Vagina (tissue), 2 donors: ENCODE measurements at regions not wholly inside any gene's neighbourhood (a gene's known extent, or its start where the extent isn't known, plus 50 kb on each side); places are given as distances from the start of the nearest gene placed in this dataset.

ENCODE experiments used
- DNase-seq, 2 donors: peaks; one replicate each; pipeline ENCODE4 v3.0.0-alpha.2; 2017; ENCODE audit errors: extremely low spot score in 2 of 2
- H3K27ac ChIP-seq: fragments of 200-600 bp; sonication (generic); one replicate; pipeline ENCODE4 v1.5.1; 2019
- H3K27me3 ChIP-seq: fragments of 200-600 bp; sonication (generic); one replicate; pipeline ENCODE4 v1.5.1; 2019
- H3K36me3 ChIP-seq, 2 donors: fragments of 200-600 bp; sonication (generic); one replicate each; pipeline ENCODE4 v1.5.1; 2017 to 2019
- H3K4me1 ChIP-seq: fragments of 200-600 bp; sonication (generic); one replicate; pipeline ENCODE4 v1.5.1; 2019
- H3K4me3 ChIP-seq, 2 donors: fragments of 200-600 bp; sonication (generic); 1 replicate in 1 of 2; 2 replicates in 1 of 2; pipeline ENCODE4 v1.5.1; 2016 to 2019
- H3K9me3 ChIP-seq: fragments of 200-600 bp; sonication (generic); one replicate; pipeline ENCODE4 v1.5.1; 2019
- CTCF ChIP-seq, 3 experiments: fragments of 450-650 bp in 2 of 3; fragments of 200-600 bp in 1 of 3; sonication (generic) in 1 of 3; IDR thresholded peaks; one replicate each; pipeline ENCODE4 v1.5.1; 2017 to 2019; ENCODE audit warnings: antibody characterized with exemption in 3 of 3, mild to moderate bottlenecking in 2 of 3, moderate library complexity in 2 of 3
- POLR2A ChIP-seq, 2 donors: fragments of 450-650 bp; IDR thresholded peaks; one replicate each; pipeline ENCODE4 v1.6.1; 2017; ENCODE audit warnings: antibody characterized with exemption in 2 of 2, mild to moderate bottlenecking in 2 of 2, moderate library complexity in 2 of 2
- POLR2AphosphoS5 ChIP-seq, 2 donors: sonication (generic); formaldehyde crosslinking; IDR thresholded peaks; one replicate each; pipeline ENCODE4 v1.9.0; 2017; ENCODE audit warnings: antibody characterized with exemption in 2 of 2, mild to moderate bottlenecking in 2 of 2, low read depth in 1 of 2; ENCODE audit not compliant: insufficient read depth in 1 of 2
- intact Hi-C: fragments of 100-400 bp; cut with DNase I; formaldehyde crosslinking; loops from one replicate; pipeline ENCODE4 v1.15.1; 2023

DNA sequence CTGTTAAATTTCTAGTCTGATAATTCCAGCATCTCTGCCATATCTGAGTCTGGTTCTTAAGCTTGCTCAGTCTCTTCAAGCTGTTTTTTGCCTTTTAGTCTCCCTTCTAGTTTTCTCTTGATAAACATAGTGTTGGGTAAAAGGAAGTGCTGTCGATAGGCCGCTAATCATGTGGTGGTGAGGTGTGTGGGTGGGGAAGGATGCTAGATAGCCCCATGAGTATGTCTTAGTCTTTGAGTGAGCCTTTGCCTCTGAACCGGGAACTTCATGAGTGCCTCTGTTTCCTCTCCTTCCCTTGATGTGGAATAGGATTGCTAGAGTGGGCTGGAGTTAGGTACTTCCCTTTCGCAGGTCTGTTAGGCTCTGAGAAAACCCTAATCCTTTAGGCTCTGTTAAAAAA, 441.8 kb downstream of the INHBA start:
- TF ChIP-seq POLR2AphosphoS5 (IDR thresholded peaks at IDR 0.05; ENCODE audit: insufficient read depth in 1 of 2, low read depth in 1 of 2): no peak
- no peak for TF ChIP-seq CTCF (IDR thresholded peaks at IDR 0.05)
- TF ChIP-seq POLR2A (IDR thresholded peaks at IDR 0.05): no peak
- Histone ChIP-seq H3K9me3 (no peaks in the 10 kb centered on the region), H3K36me3 (no peaks in the 10 kb centered on the region), H3K4me1 (no peaks in the 10 kb centered on the region), H3K27me3 (no peaks in the 10 kb centered on the region), H3K4me3 (no peak overlapping the region), H3K27ac (no peak overlapping the region)
- intact Hi-C loops: no loop called here
- no peak for DNase-seq

DNA sequence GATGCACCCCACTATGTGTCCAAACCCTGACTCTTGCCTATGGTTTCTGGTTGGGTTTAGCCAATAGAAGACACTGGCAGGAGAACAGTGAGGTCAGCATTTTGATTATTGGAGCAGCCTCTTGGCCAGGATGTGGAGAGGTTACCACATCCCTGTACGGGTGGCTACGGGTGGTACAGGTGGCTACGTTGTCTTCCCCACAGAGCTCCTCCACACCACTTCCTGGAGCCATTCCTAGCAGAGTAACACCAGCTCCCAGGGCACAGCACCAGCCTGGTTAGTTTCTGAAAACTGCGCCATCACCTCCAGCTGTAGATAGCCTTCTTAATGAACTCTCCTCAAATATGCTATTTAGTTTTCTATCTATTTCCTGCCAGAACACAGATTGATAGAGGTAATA, 445.2 kb downstream of the INHBA start:
- Histone ChIP-seq H3K9me3 (no peaks in the 10 kb centered on the region), H3K4me1 (no peaks in the 10 kb centered on the region), H3K36me3 (no peaks in the 10 kb centered on the region), H3K27ac (no peak overlapping the region), H3K27me3 (no peaks in the 10 kb centered on the region), H3K4me3 (no peak overlapping the region)
- TF ChIP-seq CTCF (IDR thresholded peaks at IDR 0.05) (no peak), POLR2A (IDR thresholded peaks at IDR 0.05) (no peak), POLR2AphosphoS5 (IDR thresholded peaks at IDR 0.05; ENCODE audit: insufficient read depth in 1 of 2, low read depth in 1 of 2) (no peak)
- intact Hi-C loops: no loop called here
- no peak for DNase-seq

DNA sequence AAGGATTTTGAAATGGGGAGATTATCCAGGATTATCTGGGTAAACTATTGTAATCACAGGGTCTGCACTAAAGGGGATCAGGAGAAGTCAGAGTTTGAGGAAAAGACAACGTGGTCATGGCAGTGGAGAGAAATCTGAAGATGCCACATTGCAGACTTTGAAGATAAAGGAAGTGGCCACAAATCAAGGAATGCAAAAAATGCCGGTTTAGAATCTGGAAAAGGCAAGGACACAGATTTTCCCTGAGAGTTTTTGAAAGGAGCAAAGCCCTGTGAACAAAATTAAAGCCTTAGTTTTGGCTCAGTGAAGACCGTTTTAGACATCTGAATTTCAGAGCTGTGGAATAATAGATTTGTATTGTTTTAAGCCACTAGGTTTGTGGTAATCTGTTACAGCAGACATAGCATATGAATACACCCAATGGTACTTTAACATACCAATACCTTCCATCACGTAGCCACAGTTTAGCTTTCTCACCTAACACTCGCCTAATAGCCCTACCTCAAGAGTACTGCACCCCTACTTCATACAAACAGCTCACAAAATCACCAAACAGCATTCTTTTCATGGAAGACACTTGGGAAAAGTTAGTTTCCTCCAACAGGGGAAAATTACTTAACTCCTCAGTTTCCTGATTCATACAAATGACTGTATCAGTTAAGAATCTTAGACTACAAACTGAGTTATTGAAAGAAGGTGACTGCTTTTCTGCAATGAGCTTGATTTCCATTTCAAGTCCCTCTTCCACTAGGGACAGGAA, 446.5 kb downstream of the INHBA start:
- H3K4me1 ChIP-seq: no peaks in the 10 kb centered on the region
- no peaks in the 10 kb centered on the region for H3K36me3 ChIP-seq
- no peaks in the 10 kb centered on the region for H3K27me3 ChIP-seq
- H3K4me3 ChIP-seq: no peak overlapping the region
- no peak overlapping the region for H3K27ac ChIP-seq
- TF ChIP-seq CTCF (IDR thresholded peaks at IDR 0.05) (no peak), POLR2AphosphoS5 (IDR thresholded peaks at IDR 0.05; ENCODE audit: insufficient read depth in 1 of 2, low read depth in 1 of 2) (no peak), POLR2A (IDR thresholded peaks at IDR 0.05) (no peak)
- intact Hi-C loops: no loop called here
- no peaks in the 10 kb centered on the region for H3K9me3 ChIP-seq
- no peak for DNase-seq

DNA sequence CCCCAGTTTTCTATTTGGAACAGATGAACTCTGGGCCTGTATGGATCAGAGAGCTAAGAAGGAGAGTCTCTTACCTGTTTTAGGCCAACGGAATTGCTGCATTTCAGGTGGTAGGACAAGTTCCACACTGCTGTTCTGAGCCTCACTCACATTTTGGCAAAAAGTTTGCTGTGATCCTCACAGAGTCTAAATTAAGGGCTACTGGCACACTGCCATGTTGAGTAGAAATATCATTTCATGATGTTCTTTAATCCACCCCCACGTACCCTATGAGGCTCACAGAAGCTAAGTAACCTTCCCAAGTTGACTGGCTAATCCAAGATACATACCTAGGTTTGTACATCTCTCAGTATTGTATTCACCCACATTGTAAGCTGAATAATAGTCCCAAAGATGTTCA, 447.2 kb downstream of the INHBA start:
- Histone ChIP-seq H3K27ac (no peak overlapping the region), H3K36me3 (no peaks in the 10 kb centered on the region), H3K4me1 (no peaks in the 10 kb centered on the region), H3K9me3 (no peaks in the 10 kb centered on the region), H3K4me3 (no peak overlapping the region), H3K27me3 (no peaks in the 10 kb centered on the region)
- no peak for DNase-seq
- TF ChIP-seq POLR2A (IDR thresholded peaks at IDR 0.05) (no peak), CTCF (IDR thresholded peaks at IDR 0.05) (no peak), POLR2AphosphoS5 (IDR thresholded peaks at IDR 0.05; ENCODE audit: insufficient read depth in 1 of 2, low read depth in 1 of 2) (no peak)
- intact Hi-C loops: no loop called here

- Histone ChIP-seq H3K9me3 (no peaks in the 10 kb centered on the region), H3K4me1 (no peaks in the 10 kb centered on the region), H3K36me3 (no peaks in the 10 kb centered on the region), H3K27ac (no peak overlapping the region), H3K27me3 (no peaks in the 10 kb centered on the region), H3K4me3 (no peak overlapping the region)
- TF ChIP-seq POLR2AphosphoS5 (IDR thresholded peaks at IDR 0.05; ENCODE audit: insufficient read depth in 1 of 2, low read depth in 1 of 2) (no peak), CTCF (IDR thresholded peaks at IDR 0.05) (no peak), POLR2A (IDR thresholded peaks at IDR 0.05) (no peak)
- intact Hi-C loops: no loop called here
- no peak for DNase-seq
Observed at GRCh38 chr7:41255113-41255512, 447.8 kb downstream of the INHBA start.
